ENCODE measurements at regions not wholly inside any gene's neighbourhood (a gene's known extent, or its start where the extent isn't known, plus 50 kb on each side); places are given as distances from the start of the nearest gene placed in this dataset.

DNA sequence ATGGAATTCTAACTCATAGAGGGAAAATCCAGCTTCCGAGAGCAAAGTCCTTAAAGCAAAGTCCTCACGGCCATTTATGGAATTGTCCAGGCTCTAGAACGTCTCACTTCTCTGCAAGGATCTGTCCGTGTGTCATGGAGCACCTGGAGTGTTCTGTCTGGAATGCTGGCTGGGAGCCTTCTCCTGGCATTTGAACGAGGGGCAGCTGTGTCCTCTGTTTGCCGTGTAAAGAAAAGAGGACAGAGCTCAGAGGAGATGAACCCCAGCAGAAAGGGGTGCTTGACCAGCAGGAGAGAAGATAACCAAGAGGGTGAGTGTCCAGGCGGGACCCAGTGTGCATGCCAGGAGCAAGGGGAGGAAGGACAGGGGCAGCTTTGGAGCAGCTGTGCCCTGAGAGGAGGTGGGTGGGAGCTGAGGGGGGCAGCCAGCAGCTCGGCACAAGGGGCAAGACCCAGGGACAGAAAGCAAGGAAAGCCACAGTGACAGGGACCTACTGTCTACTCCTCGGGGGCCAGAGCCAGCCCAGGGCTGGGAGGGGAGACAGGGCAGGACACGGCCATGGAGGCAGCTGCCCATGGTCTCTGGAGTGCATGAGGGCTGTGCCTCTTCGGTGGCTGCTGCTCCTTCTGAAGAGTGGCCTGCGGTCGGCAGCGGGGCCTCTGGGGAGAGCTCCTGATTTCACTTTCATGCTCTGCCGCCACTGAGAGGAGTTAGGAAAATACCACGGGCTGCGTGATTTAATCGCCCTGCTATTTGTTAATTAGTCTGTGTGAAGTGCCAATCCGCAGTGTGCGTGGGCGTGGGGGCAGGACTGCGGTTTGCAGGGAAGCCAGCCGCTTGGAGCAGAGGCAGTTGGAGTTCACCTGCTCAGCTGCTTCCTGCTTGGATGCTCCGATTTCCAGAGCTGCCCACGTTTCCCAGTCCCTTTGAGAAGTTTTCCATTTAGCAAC is 149.3 kb upstream of the SHH start (continued):
- TF ChIP-seq, protein P1, sequence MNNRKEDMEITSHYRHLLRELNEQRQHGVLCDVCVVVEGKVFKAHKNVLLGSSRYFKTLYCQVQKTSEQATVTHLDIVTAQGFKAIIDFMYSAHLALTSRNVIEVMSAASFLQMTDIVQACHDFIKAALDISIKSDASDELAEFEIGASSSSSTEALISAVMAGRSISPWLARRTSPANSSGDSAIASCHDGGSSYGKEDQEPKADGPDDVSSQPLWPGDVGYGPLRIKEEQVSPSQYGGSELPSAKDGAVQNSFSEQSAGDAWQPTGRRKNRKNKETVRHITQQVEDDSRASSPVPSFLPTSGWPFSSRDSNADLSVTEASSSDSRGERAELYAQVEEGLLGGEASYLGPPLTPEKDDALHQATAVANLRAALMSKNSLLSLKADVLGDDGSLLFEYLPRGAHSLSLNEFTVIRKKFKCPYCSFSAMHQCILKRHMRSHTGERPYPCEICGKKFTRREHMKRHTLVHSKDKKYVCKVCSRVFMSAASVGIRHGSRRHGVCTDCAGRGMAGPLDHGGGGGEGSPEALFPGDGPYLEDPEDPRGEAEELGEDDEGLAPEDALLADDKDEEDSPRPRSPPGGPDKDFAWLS (CRISPR knock-in tag; IDR thresholded peaks at IDR 0.05; ENCODE audit: borderline replicate concordance) = no peak
- TF ChIP-seq ZNF577 (CRISPR knock-in tag; IDR thresholded peaks at IDR 0.05; ENCODE audit: borderline replicate concordance, low read depth) (no peak), ZFP91 (CRISPR knock-in tag; IDR thresholded peaks at IDR 0.05; ENCODE audit: borderline replicate concordance) (no peak), ZNF10 (CRISPR knock-in tag; IDR thresholded peaks at IDR 0.05; ENCODE audit: borderline replicate concordance, low read depth) (no peak), NFATC3 (CRISPR knock-in tag; IDR thresholded peaks at IDR 0.05) (no peak), ZNF616 (CRISPR knock-in tag; IDR thresholded peaks at IDR 0.05; ENCODE audit: low read depth) (no peak; the same call in 1 of the 2 replicates), POGK (CRISPR knock-in tag; conservative IDR thresholded peaks at IDR 0.05) (no peak), U2AF2 (IDR thresholded peaks at IDR 0.05; ENCODE audit: low read depth, low read length) (no peak), PLRG1 (conservative IDR thresholded peaks at IDR 0.05) (no peak), ZNF552 (CRISPR knock-in tag; IDR thresholded peaks at IDR 0.05; ENCODE audit: borderline replicate concordance) (no peak), GATA4 (IDR thresholded peaks at IDR 0.05; ENCODE audit: borderline replicate concordance, low read depth) (no peak), ZNF678 (CRISPR knock-in tag; IDR thresholded peaks at IDR 0.05) (no peak), CREB1 (IDR thresholded peaks at IDR 0.05) (no peak), CREB1 (CRISPR knock-in tag; IDR thresholded peaks at IDR 0.05) (no peak), FOXM1 (CRISPR knock-in tag; IDR thresholded peaks at IDR 0.05) (no peak), JUND (CRISPR knock-in tag; IDR thresholded peaks at IDR 0.05) (no peak), SMAD3 (CRISPR knock-in tag; IDR thresholded peaks at IDR 0.05) (no peak), CENPT (CRISPR knock-in tag; IDR thresholded peaks at IDR 0.05; ENCODE audit: low read depth) (no peak), ZNF101 (CRISPR knock-in tag; IDR thresholded peaks at IDR 0.05; ENCODE audit: borderline replicate concordance, low read depth) (no peak)
- TF ChIP-seq, protein P2, sequence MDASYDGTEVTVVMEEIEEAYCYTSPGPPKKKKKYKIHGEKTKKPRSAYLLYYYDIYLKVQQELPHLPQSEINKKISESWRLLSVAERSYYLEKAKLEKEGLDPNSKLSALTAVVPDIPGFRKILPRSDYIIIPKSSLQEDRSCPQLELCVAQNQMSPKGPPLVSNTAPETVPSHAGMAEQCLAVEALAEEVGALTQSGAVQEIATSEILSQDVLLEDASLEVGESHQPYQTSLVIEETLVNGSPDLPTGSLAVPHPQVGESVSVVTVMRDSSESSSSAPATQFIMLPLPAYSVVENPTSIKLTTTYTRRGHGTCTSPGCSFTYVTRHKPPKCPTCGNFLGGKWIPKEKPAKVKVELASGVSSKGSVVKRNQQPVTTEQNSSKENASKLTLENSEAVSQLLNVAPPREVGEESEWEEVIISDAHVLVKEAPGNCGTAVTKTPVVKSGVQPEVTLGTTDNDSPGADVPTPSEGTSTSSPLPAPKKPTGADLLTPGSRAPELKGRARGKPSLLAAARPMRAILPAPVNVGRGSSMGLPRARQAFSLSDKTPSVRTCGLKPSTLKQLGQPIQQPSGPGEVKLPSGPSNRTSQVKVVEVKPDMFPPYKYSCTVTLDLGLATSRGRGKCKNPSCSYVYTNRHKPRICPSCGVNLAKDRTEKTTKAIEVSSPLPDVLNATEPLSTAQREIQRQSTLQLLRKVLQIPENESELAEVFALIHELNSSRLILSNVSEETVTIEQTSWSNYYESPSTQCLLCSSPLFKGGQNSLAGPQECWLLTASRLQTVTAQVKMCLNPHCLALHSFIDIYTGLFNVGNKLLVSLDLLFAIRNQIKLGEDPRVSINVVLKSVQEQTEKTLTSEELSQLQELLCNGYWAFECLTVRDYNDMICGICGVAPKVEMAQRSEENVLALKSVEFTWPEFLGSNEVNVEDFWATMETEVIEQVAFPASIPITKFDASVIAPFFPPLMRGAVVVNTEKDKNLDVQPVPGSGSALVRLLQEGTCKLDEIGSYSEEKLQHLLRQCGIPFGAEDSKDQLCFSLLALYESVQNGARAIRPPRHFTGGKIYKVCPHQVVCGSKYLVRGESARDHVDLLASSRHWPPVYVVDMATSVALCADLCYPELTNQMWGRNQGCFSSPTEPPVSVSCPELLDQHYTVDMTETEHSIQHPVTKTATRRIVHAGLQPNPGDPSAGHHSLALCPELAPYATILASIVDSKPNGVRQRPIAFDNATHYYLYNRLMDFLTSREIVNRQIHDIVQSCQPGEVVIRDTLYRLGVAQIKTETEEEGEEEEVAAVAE (CRISPR knock-in tag; IDR thresholded peaks at IDR 0.05; ENCODE audit: borderline replicate concordance) = no peak

All from HepG2 (cell line).